LNCaP clone FGC (cell line): ENCODE measurements at regions not wholly inside any gene's neighbourhood (a gene's known extent, or its start where the extent isn't known, plus 50 kb on each side); places are given as distances from the start of the nearest gene placed in this dataset.

ENCODE experiments used
- DNase-seq: peaks from one replicate; pipeline ENCODE4 v3.0.0-alpha.2; 2011; ENCODE audit warnings: low read depth
- H3K4me3 ChIP-seq: 2 replicates; pipeline ENCODE4 v1.5.1; 2011; ENCODE audit warnings: mild to moderate bottlenecking, low read depth, low read length, control low read depth
- TF ChIP-seq, protein P1 (sequence below): IDR thresholded peaks from 2 replicates; pipeline ENCODE4 v1.5.1; 2012; ENCODE audit warnings: mild to moderate bottlenecking; ENCODE audit not compliant: control insufficient read depth, insufficient read depth; ENCODE audit errors: extremely low read depth

- TF ChIP-seq, protein P1, sequence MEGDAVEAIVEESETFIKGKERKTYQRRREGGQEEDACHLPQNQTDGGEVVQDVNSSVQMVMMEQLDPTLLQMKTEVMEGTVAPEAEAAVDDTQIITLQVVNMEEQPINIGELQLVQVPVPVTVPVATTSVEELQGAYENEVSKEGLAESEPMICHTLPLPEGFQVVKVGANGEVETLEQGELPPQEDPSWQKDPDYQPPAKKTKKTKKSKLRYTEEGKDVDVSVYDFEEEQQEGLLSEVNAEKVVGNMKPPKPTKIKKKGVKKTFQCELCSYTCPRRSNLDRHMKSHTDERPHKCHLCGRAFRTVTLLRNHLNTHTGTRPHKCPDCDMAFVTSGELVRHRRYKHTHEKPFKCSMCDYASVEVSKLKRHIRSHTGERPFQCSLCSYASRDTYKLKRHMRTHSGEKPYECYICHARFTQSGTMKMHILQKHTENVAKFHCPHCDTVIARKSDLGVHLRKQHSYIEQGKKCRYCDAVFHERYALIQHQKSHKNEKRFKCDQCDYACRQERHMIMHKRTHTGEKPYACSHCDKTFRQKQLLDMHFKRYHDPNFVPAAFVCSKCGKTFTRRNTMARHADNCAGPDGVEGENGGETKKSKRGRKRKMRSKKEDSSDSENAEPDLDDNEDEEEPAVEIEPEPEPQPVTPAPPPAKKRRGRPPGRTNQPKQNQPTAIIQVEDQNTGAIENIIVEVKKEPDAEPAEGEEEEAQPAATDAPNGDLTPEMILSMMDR, result no peak
- H3K4me3 ChIP-seq, result peak overlapping the region; percentile 62
- DNase-seq, result no peak
These were observed 649.6 kb upstream of the DIPK2B start for GRCh38 chrX:45850197-45850774.

GRCh38 chrX:45849261-45849862, 648.7 kb upstream of the DIPK2B start:
- H3K4me3 ChIP-seq, result no peak overlapping the region
- no peak for DNase-seq

DNA sequence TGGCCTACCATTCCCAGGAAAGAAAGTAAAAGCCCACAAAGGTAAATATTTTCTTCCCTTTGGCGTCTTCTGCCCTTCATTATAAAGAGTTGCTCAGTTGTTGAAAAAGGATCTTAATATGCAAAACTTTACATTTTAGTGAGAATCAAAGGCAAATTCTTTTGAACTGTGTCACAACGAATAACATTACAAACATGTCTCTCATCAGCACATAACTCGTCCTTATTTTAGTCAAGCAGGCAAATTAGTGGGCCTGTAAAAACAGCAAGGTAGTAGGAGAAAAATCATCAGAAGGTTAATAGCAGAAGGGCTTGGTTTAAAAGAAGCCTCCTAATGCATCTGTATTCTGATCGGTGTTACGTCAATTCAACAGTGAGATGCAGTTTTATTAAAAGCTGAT, 647.3 kb upstream of the DIPK2B start:
- TF ChIP-seq, protein P1, result no peak
- H3K4me3 ChIP-seq, result no peak overlapping the region

More at GRCh38 chrX:45849261-45849862, 648.7 kb upstream of the DIPK2B start:
- TF ChIP-seq, protein P1, result peak; percentile 41

DNA sequence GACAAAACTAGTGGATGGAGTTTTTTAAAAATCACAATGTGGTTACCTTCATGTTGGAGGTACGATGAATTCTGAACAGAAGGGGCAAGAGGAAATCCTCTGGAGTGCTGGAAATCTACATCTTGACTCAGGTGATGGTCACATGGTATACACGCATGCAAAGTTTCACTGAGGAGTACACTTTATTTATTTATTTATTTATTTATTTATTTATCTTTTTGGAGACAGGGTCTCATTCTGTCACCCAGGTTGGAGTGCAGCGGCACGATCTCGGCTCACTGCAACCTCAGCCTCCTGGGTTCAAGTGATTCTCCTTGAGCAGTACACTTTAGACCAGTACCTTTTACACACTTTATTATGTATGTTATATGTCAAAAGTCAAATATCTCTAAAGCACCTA, 645.7 kb upstream of the DIPK2B start:
- no peak for DNase-seq
- TF ChIP-seq, protein P1, result no peak
- H3K4me3 ChIP-seq, result no peak overlapping the region

More for the DNA sequence above, 647.3 kb upstream of the DIPK2B start:
- no peak for DNase-seq

DNA sequence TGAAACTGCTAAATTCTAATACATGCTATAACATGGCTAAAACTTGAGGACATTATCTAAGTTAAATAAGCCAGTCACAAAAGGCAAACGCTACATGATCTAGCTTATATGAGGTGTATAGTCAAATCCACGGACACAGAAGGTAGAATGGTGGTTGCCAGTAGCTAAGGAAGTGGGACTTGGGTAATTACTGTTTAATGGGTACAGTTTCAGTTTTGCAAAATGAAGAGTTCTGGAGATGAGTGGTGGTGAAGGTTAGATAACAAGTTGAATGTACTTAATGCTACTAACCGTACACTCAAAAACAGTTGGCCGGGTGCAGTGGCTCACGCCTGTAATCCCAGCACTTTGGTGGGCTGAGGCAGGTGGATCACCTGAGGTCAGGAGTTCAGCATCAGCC, 644.5 kb upstream of the DIPK2B start:
- TF ChIP-seq, protein P1, result no peak
- DNase-seq, result no peak
- H3K4me3 ChIP-seq, result no peak overlapping the region

- TF ChIP-seq, protein P1, result peak; percentile 39
- no peak for DNase-seq
- H3K4me3 ChIP-seq, result no peak overlapping the region
These were observed 642.8 kb upstream of the DIPK2B start for GRCh38 chrX:45843518-45843917.

- no peak overlapping the region for H3K4me3 ChIP-seq
- TF ChIP-seq, protein P1, result no peak
- no peak for DNase-seq
These were observed 642.2 kb upstream of the DIPK2B start for GRCh38 chrX:45842926-45843315.
